Panc1 (cell line): ENCODE measurements at regions not wholly inside any gene's neighbourhood (a gene's known extent, or its start where the extent isn't known, plus 50 kb on each side); places are given as distances from the start of the nearest gene placed in this dataset.

ENCODE experiments used
- ATAC-seq: fragments of 200-7000 bp; cut with Tn5 transposase; 2 replicates; pipeline ENCODE4 v1.9.1; 2020; ENCODE audit warnings: mild to moderate bottlenecking, moderate library complexity
- BruUV-seq: library from RNA; stranded (reverse); fragments of 400-500 nt; replicated peaks from 2 replicates; lab custom pipeline; 2021; lab: Mats Ljungman, UMichigan
- CTCF ChIA-PET: fragments of 300-600 bp; sonication (Branson Sonifier 250); formaldehyde crosslinking; loops from one replicate; lab custom pipeline; 2022; ENCODE audit warnings: antibody characterized with exemption; lab: Charles Lee
- POLR2A ChIA-PET: fragments of 300-600 bp; sonication (Branson Sonifier 250); formaldehyde crosslinking; loops from one replicate; lab custom pipeline; 2022; ENCODE audit warnings: antibody characterized with exemption; lab: Charles Lee
- DNase-seq: peaks from one replicate; pipeline ENCODE4 v3.0.0-alpha.2; 2010; ENCODE audit warnings: low read depth, low spot score
- H3K27ac ChIP-seq: 2 replicates; pipeline ENCODE4 v1.5.1; 2011; ENCODE audit warnings: mild to moderate bottlenecking, low read length, inconsistent platforms
- H3K27me3 ChIP-seq: fragments of 200-500 bp; sonication (Bioruptor generic); 2 replicates; pipeline ENCODE4 v1.6.0; 2014; ENCODE audit warnings: low read length, inconsistent platforms; ENCODE audit not compliant: control insufficient read depth, insufficient read depth
- H3K36me3 ChIP-seq: fragments of 200-500 bp; sonication (Bioruptor generic); 2 replicates; pipeline ENCODE4 v1.5.1; 2014; ENCODE audit warnings: inconsistent platforms, mild to moderate bottlenecking, low read length, moderate library complexity; ENCODE audit not compliant: control insufficient read depth, insufficient read depth
- H3K4me1 ChIP-seq: 2 replicates; pipeline ENCODE4 v1.5.1; 2011; ENCODE audit warnings: inconsistent platforms, mild to moderate bottlenecking, low read length, moderate library complexity; ENCODE audit not compliant: control insufficient read depth, insufficient read depth
- H3K4me3 ChIP-seq, 2 experiments: 2 replicates each; pipeline ENCODE4 v1.5.1; 2011 to 2012; ENCODE audit warnings: low read depth in 2 of 2, low read length in 2 of 2, mild to moderate bottlenecking in 2 of 2, inconsistent platforms in 1 of 2, moderate library complexity in 1 of 2
- H3K9me3 ChIP-seq: fragments of 200-500 bp; sonication (Bioruptor generic); 2 replicates; pipeline ENCODE4 v1.5.1; 2014; ENCODE audit warnings: low read depth, mild to moderate bottlenecking, inconsistent platforms, low read length, moderate library complexity; ENCODE audit not compliant: control insufficient read depth, insufficient read depth
- CTCF ChIP-seq: fragments of 450-650 bp; IDR thresholded peaks from 2 replicates; pipeline ENCODE4 v1.5.1; 2017; ENCODE audit warnings: mild to moderate bottlenecking
- POLR2AphosphoS5 ChIP-seq: IDR thresholded peaks from 2 replicates; pipeline ENCODE4 v1.6.1; 2012; ENCODE audit warnings: mild to moderate bottlenecking, low read depth, low read length, moderate library complexity
- REST ChIP-seq, 2 experiments: IDR thresholded peaks; 2 replicates each; pipeline ENCODE4 v1.6.1; 2011 to 2012; ENCODE audit warnings: low read depth in 2 of 2, control low read depth in 1 of 2, low read length in 1 of 2, mild to moderate bottlenecking in 1 of 2, moderate library complexity in 1 of 2; ENCODE audit not compliant: insufficient read depth in 1 of 2
- SIN3A ChIP-seq: IDR thresholded peaks from 2 replicates; pipeline ENCODE4 v1.6.1; 2012; ENCODE audit warnings: low read depth, mild to moderate bottlenecking, low read length, moderate library complexity, borderline replicate concordance; ENCODE audit not compliant: insufficient read depth
- TCF7L2 ChIP-seq: IDR thresholded peaks from 2 replicates; pipeline ENCODE4 v1.6.1; 2011; ENCODE audit warnings: mild to moderate bottlenecking, low read depth, low read length, inconsistent platforms
- in situ Hi-C: cut with HindIII; loops from 2 replicates; pipeline ENCODE4 v1.10.0; 2016; ENCODE audit warnings: low sequenced_read_pairs, low pct_unique_long_range_greater_than_20kb
- intact Hi-C: fragments of 100-400 bp; cut with micrococcal nuclease; formaldehyde crosslinking; loops from one replicate; pipeline ENCODE4 v1.10.0; 2022; ENCODE audit not compliant: unreplicated experiment

- Histone ChIP-seq H3K27me3 (no peaks in the 10 kb centered on the region), H3K36me3 (no peaks in the 10 kb centered on the region), H3K4me1 (no peaks in the 10 kb centered on the region), H3K9me3 (no peaks in the 10 kb centered on the region), H3K27ac (no peak overlapping the region), H3K4me3 (no peak overlapping the region)
- CTCF ChIA-PET = no interaction called here
- ATAC-seq (no peak), DNase-seq (no peak)
- TF ChIP-seq REST (IDR thresholded peaks at IDR 0.05; ENCODE audit: insufficient read depth in 1 of 2, low read depth in 2 of 2, low read length in 1 of 2) = no peak
- no peak for TF ChIP-seq SIN3A
- no peak for TF ChIP-seq POLR2AphosphoS5
- no peak for TF ChIP-seq TCF7L2
- no peak for TF ChIP-seq CTCF
- POLR2A ChIA-PET = no interaction called here
- in situ Hi-C loops (no loop called here), intact Hi-C loops (no loop called here)
- no TSS peak for BruUV-seq
These were observed 1080.7 kb upstream of the MAP3K7 start for GRCh38 chr6:91667596-91667995.

GRCh38 chr6:91664327-91664959, 1077.6 kb upstream of the MAP3K7 start:
- DNase-seq (no peak), ATAC-seq (no peak)
- in situ Hi-C loops (no loop called here), intact Hi-C loops (no loop called here)
- Histone ChIP-seq H3K27me3 (no peaks in the 10 kb centered on the region), H3K9me3 (no peaks in the 10 kb centered on the region), H3K36me3 (no peaks in the 10 kb centered on the region), H3K27ac (no peak overlapping the region), H3K4me3 (no peak overlapping the region), H3K4me1 (no peaks in the 10 kb centered on the region)
- ChIA-PET POLR2A (no interaction called here), CTCF (no interaction called here)
- TF ChIP-seq SIN3A = no peak
- no peak for TF ChIP-seq REST (IDR thresholded peaks at IDR 0.05; ENCODE audit: insufficient read depth in 1 of 2, low read depth in 2 of 2, low read length in 1 of 2)
- TF ChIP-seq TCF7L2 = no peak
- no peak for TF ChIP-seq CTCF
- no peak for TF ChIP-seq POLR2AphosphoS5
- no TSS peak for BruUV-seq
